HepG2 (cell line): ENCODE measurements at regions not wholly inside any gene's neighbourhood (a gene's known extent, or its start where the extent isn't known, plus 50 kb on each side); places are given as distances from the start of the nearest gene placed in this dataset.
"Not testable (repeated sequence)": the region's sequence is repeated elsewhere in the genome, so short reads cannot be mapped to it uniquely, and the experiment has no call there.

ENCODE experiments used
- ATAC-seq: fragments of 200-7000 bp; cut with Tn5 transposase; 3 replicates; pipeline ENCODE4 v1.9.1; 2020; ENCODE audit warnings: mild to moderate bottlenecking, moderate library complexity
- BruUV-seq: library from RNA; stranded (reverse); fragments of 400-500 nt; replicated peaks from 2 replicates; lab custom pipeline; 2021; lab: Mats Ljungman, UMichigan
- CTCF ChIA-PET: fragments of 300-600 bp; formaldehyde crosslinking; extraction: SDS; loops from one replicate; lab custom pipeline; 2021; ENCODE audit warnings: low total read pairs, inconsistent platforms, low intra/inter-chr PET ratio; lab: Yijun Ruan, JAX
- POLR2A ChIA-PET: fragments of 350-600 bp; sonication (Branson Sonifier 250); formaldehyde crosslinking; loops from one replicate; lab custom pipeline; 2020; ENCODE audit warnings: antibody characterized with exemption, inconsistent platforms; lab: Yijun Ruan, JAX
- DNase-seq: peaks from one replicate; pipeline ENCODE4 v3.0.0-alpha.2; 2015; ENCODE audit warnings: low spot score
- FAIRE-seq: peaks from 3 replicates; lab custom pipeline; 2011; peaks lifted over from hg19 to GRCh38; lab: Jason Lieb, UNC
- H2AFZ ChIP-seq: one replicate; pipeline ENCODE4 v1.6.1; 2011; ENCODE audit warnings: low read length, inconsistent platforms
- H3K27ac ChIP-seq: fragments of 300-600 bp; 3 replicates; pipeline ENCODE4 v1.8.0; 2011; ENCODE audit warnings: mixed run types, mild to moderate bottlenecking, mixed read lengths, low read length, inconsistent platforms; ENCODE audit not compliant: insufficient read depth; ENCODE audit errors: extremely low read length
- H3K27me3 ChIP-seq, 2 experiments: fragments of 200-600 bp in 1 of 2; 2 replicates in 1 of 2; 3 replicates in 1 of 2; pipeline versions ENCODE4 v1.6.0 to v1.8.0; 2011; ENCODE audit warnings: low read length in 2 of 2, mild to moderate bottlenecking in 2 of 2, moderate library complexity in 2 of 2, inconsistent platforms in 1 of 2; ENCODE audit not compliant: insufficient read depth in 2 of 2, control insufficient read depth in 1 of 2
- H3K36me3 ChIP-seq, 2 experiments: fragments of 200-600 bp in 1 of 2; replicated peaks in 1 of 2; 2 replicates in 1 of 2; 3 replicates in 1 of 2; pipeline versions ENCODE4 v1.5.1 to v1.8.0; 2011; ENCODE audit warnings: low read length in 2 of 2, inconsistent platforms in 1 of 2; ENCODE audit not compliant: insufficient read depth in 2 of 2, control insufficient read depth in 1 of 2
- H3K4me1 ChIP-seq: 2 replicates; pipeline ENCODE4 v1.5.1; 2012; ENCODE audit warnings: low read length, inconsistent platforms; ENCODE audit not compliant: insufficient read depth
- H3K4me2 ChIP-seq: 2 replicates; pipeline ENCODE4 v1.6.0; 2011; ENCODE audit warnings: low read depth, low read length, inconsistent platforms
- H3K4me3 ChIP-seq, 3 experiments: fragments of 200-600 bp in 1 of 3; sonication (generic), shearing (Covaris generic) in 1 of 3; replicated peaks in 1 of 3; 2 replicates each; pipeline ENCODE4 v1.5.1; 2011 to 2016; ENCODE audit warnings: low read length in 3 of 3, inconsistent platforms in 2 of 3, low read depth in 2 of 3, mild to moderate bottlenecking in 2 of 3, control low read depth in 1 of 3, mixed read lengths in 1 of 3; ENCODE audit not compliant: insufficient read depth in 1 of 3
- H3K79me2 ChIP-seq: one replicate; pipeline ENCODE4 v1.6.1; 2011; ENCODE audit warnings: low read length, inconsistent platforms; ENCODE audit not compliant: insufficient read depth
- H3K9ac ChIP-seq: 2 replicates; pipeline ENCODE4 v1.6.0; 2011; ENCODE audit warnings: mild to moderate bottlenecking, low read depth, low read length, inconsistent platforms; ENCODE audit not compliant: insufficient read depth
- H3K9me3 ChIP-seq: 2 replicates; pipeline ENCODE4 v1.5.1; 2012; ENCODE audit warnings: mild to moderate bottlenecking, low read length
- H4K20me1 ChIP-seq: 2 replicates; pipeline ENCODE4 v1.6.0; 2011; ENCODE audit warnings: inconsistent platforms, mild to moderate bottlenecking, low read length, moderate library complexity; ENCODE audit not compliant: insufficient read depth
- CREB1 ChIP-seq, 2 experiments: fragments of 450-650 bp in 1 of 2; IDR thresholded peaks; 2 replicates each; pipeline ENCODE4 v1.6.1; 2016 to 2017; ENCODE audit warnings: control low read depth in 1 of 2, mild to moderate bottlenecking in 1 of 2, missing compliant biosample characterization in 1 of 2, missing genetic modification characterization in 1 of 2
- WGBS: methylation state at CpG from one replicate; pipeline ENCODE4 v1.1.6; 2017; ENCODE audit warnings: low lambda C conversion rate; 5-methylcytosine and 5-hydroxymethylcytosine counted together
- in situ Hi-C: cut with HindIII; loops from 2 replicates; pipeline ENCODE4 v1.10.0; 2017; ENCODE audit warnings: low pct_unique_long_range_greater_than_20kb; ENCODE audit not compliant: extremely low pct_ligation_motif_present
- intact Hi-C: fragments of 100-400 bp; cut with micrococcal nuclease; formaldehyde crosslinking; loops from one replicate; pipeline ENCODE4 v1.10.0; 2022; ENCODE audit not compliant: unreplicated experiment

DNA sequence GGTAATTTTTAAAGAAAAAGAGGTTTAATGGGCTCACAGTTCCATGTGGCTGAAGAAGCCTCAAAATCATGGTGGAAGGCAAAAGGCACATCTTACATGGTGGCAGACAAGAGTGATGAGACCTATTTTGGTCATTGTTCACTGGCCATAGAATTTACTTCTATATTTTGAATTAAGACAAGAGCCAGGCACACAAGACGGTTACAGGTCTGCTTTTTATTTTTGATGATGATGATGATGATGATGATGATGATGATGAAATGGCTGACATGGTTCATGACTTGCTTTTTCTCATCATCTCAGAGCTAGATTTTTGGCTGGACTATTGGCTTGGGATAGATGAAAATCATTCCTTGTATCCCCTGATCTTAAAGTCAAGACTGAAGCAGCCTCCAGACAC, 229.3 kb downstream of the OTOP1 start:
- CTCF ChIA-PET; in situ Hi-C loops; TF ChIP-seq CREB1 (CRISPR knock-in tag; IDR thresholded peaks at IDR 0.05): not testable (repeated sequence)
- TF ChIP-seq CREB1 (IDR thresholded peaks at IDR 0.05): peak; percentile 64
- TF ChIP-seq, all 625 proteins: peak for 1; not testable (repeated sequence) for 624
- H2AFZ ChIP-seq, H3K27ac ChIP-seq, H3K9me3 ChIP-seq, H3K36me3 ChIP-seq, H3K27me3 ChIP-seq, H3K4me2 ChIP-seq, H3K4me1 ChIP-seq, H3K4me3 ChIP-seq, H3K9ac ChIP-seq, intact Hi-C loops, DNase-seq, H3K79me2 ChIP-seq, FAIRE-seq, BruUV-seq, ATAC-seq, POLR2A ChIA-PET, H4K20me1 ChIP-seq: not testable (repeated sequence)
- 0% methylated on average over 1 of the region's 1 CpG for WGBS

GRCh38 chr4:4004036-4004435, 222.7 kb downstream of the OTOP1 start:
- H4K20me1 ChIP-seq, BruUV-seq, intact Hi-C loops, H2AFZ ChIP-seq, H3K4me2 ChIP-seq, ATAC-seq, H3K27me3 ChIP-seq, DNase-seq, POLR2A ChIA-PET, H3K4me3 ChIP-seq, H3K79me2 ChIP-seq, H3K9me3 ChIP-seq, FAIRE-seq, CTCF ChIA-PET, H3K27ac ChIP-seq, in situ Hi-C loops, H3K9ac ChIP-seq, H3K36me3 ChIP-seq: not testable (repeated sequence)
- WGBS: 31% methylated on average over 5 of the region's 5 CpGs
- H3K4me1 ChIP-seq: peaks cover 13% of the 10 kb centered on the region

DNA sequence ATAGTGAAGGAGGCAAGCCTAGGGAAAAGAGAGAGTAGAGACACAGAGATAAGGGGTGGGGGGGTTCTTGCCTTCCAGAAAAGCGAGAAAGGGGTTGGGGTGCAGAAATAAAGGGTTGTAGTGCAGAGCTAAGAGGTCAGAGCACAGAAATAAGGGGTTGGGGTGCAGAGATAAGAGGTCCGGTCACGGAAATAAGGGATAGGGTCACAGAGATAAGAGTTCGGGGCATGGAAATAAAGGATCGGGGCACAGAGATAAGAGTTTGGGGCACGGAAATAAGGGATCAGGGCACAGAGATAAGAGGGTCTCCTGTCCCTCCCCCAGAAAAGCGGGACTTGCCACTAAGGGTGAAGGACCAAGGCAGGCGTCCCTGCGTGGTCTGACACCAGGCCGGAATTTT, 222.0 kb downstream of the OTOP1 start:
- FAIRE-seq, H3K4me2 ChIP-seq, H4K20me1 ChIP-seq, BruUV-seq, POLR2A ChIA-PET, H3K9ac ChIP-seq, H3K4me3 ChIP-seq, CTCF ChIA-PET, H3K9me3 ChIP-seq, H3K27ac ChIP-seq, in situ Hi-C loops, intact Hi-C loops, H2AFZ ChIP-seq, DNase-seq, H3K79me2 ChIP-seq, H3K36me3 ChIP-seq, H3K27me3 ChIP-seq, ATAC-seq: not testable (repeated sequence)
- H3K4me1 ChIP-seq: peaks cover 13% of the 10 kb centered on the region
- 46% methylated on average over 10 of the region's 10 CpGs for WGBS
